ENCODE measurements at regions not wholly inside any gene's neighbourhood (a gene's known extent, or its start where the extent isn't known, plus 50 kb on each side); places are given as distances from the start of the nearest gene placed in this dataset.

GRCh38 chr3:72336821-72337479, 511.3 kb downstream of the SHQ1 start:
- intact Hi-C loops (cut with micrococcal nuclease), result no loop called here

- intact Hi-C loops (cut with micrococcal nuclease), result no loop called here
These were observed 512.1 kb downstream of the SHQ1 start for GRCh38 chr3:72336114-72336651.

GRCh38 chr3:72335458-72336095, 512.7 kb downstream of the SHQ1 start:
- intact Hi-C loops (cut with micrococcal nuclease), result no loop called here

- intact Hi-C loops (cut with micrococcal nuclease), result no loop called here
These were observed 513.4 kb downstream of the SHQ1 start for GRCh38 chr3:72334681-72335457.

DNA sequence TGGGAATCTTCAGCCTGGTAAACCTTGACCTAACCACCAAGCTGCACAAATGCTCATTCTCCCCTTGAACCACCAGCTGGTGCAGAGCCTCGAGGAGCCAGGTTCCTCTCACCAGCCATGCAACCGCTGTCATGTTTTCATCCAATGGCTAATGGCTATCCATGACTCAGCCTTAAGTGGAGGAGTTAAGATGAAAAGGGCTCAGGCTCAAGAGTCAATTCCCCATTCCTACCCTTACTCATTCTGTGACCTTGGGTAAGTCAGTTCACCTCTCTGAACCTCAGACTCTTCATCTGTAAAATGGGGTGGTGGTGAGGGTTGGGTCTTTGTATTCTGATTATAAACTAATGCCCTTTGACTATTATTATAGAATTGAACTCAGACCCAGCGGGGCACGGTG, 515.6 kb downstream of the SHQ1 start:
- intact Hi-C loops (cut with micrococcal nuclease), result no loop called here

DNA sequence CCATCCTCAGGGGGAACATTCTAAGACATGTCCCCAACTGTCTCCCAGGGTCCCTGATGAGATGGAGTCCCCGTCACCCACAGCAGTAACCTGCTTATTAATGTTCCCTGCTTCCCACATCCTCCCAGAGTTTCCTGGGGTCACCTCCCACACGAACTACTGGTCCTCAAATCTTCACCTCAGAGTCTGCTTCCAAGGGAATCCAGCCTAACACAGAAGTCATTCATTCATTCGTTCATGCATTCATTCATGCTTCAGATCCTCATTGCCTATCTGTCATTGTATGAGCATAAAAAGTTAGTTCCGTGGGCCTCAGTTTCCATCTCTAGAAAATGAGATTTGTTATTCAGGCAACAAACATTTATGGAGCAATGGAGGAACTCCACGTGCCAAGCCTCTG, 516.2 kb downstream of the SHQ1 start:
- intact Hi-C loops (cut with micrococcal nuclease), result no loop called here

DNA sequence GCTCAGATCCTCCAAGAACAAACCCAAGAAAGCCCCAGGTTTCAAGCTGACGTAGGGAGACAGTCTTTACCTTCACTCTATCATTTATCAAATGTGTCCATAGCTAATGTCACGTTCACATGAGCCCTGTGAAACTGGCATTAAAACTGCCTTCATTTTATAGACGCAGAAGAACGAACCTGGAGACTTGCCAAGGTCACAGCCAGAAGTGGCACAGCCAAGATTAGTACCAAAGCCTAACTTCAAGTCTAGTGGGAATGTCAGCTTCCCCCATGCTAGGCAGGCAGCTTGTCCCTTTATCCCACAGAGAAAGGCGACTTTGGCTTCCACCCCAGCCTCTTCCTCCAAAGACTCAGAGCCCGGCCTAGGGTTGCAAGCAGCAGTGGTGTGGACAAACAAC, 517.2 kb downstream of the SHQ1 start:
- intact Hi-C loops (cut with micrococcal nuclease), result no loop called here

- intact Hi-C loops (cut with micrococcal nuclease), result no loop called here
These were observed 518.9 kb downstream of the SHQ1 start for GRCh38 chr3:72329354-72329753.

DNA sequence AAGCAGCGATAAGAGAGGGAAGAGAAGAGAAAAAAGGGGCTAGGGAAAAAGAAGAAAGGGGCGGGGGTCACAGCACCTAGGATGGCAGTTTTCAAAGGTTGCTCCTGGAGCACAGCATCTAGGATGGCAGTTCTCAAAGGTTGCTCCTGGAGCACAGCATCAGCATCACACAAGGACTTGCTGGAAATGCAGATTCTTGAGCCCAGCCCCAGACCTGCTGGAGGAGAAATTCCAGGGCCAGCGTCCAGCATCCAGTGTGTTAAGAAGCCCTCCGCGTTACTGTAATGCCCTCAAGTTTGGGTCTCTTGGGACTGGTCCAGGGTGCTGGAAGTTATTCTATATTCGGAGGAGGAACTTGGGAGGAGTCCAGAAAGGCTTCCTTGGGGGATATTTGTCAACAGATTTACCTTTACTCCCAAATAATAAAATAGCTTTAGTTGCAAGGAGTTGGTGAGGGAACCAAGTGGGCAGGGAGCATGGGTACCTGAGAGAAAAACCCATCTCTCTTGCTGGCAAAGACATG, 519.4 kb downstream of the SHQ1 start:
- intact Hi-C loops (cut with micrococcal nuclease), result no loop called here

- intact Hi-C loops (cut with micrococcal nuclease), result no loop called here
These were observed 521.2 kb downstream of the SHQ1 start for GRCh38 chr3:72327008-72327407.

- intact Hi-C loops (cut with micrococcal nuclease), result no loop called here
These were observed 523.9 kb downstream of the SHQ1 start for GRCh38 chr3:72324253-72324811.

GRCh38 chr3:72323773-72324172, 524.5 kb downstream of the SHQ1 start:
- intact Hi-C loops (cut with micrococcal nuclease), result no loop called here

GRCh38 chr3:72322264-72322976, 525.8 kb downstream of the SHQ1 start:
- intact Hi-C loops (cut with micrococcal nuclease), result no loop called here

GRCh38 chr3:72320955-72321303, 527.3 kb downstream of the SHQ1 start:
- intact Hi-C loops (cut with micrococcal nuclease), result no loop called here

GRCh38 chr3:72320095-72320954, 527.9 kb downstream of the SHQ1 start:
- intact Hi-C loops (cut with micrococcal nuclease), result no loop called here

- intact Hi-C loops (cut with micrococcal nuclease), result no loop called here
These were observed 528.8 kb downstream of the SHQ1 start for GRCh38 chr3:72319194-72320094.

GRCh38 chr3:72318504-72319193, 529.6 kb downstream of the SHQ1 start:
- intact Hi-C loops (cut with micrococcal nuclease), result no loop called here

- intact Hi-C loops (cut with micrococcal nuclease), result no loop called here
These were observed 530.8 kb downstream of the SHQ1 start for GRCh38 chr3:72317491-72317890.

Measured in T-helper 1 cell treated with Interleukin-12 subunit alpha and Interleukin-12 subunit beta and Interleukin-4 antibody, amounts not matched to agents 30 ng/mL and 1 ng/mL, for 36 hours (primary cell).